OCI-LY7 (cell line): ENCODE measurements at regions not wholly inside any gene's neighbourhood (a gene's known extent, or its start where the extent isn't known, plus 50 kb on each side); places are given as distances from the start of the nearest gene placed in this dataset.

Experiments used
- BruUV-seq: library from RNA; stranded (reverse); fragments of 400-500 nt; replicated peaks from 2 replicates; lab custom pipeline; 2021; lab: Mats Ljungman, UMichigan
- CTCF ChIA-PET: fragments of 300-600 bp; sonication (Branson Sonifier 250); formaldehyde crosslinking; loops from one replicate; lab custom pipeline; 2022; ENCODE audit warnings: antibody characterized with exemption; ENCODE audit not compliant: unreplicated experiment; lab: Charles Lee
- POLR2A ChIA-PET: fragments of 300-600 bp; sonication (Branson Sonifier 250); formaldehyde crosslinking; loops from one replicate; lab custom pipeline; 2022; ENCODE audit warnings: antibody characterized with exemption; lab: Charles Lee
- DNase-seq: peaks from one replicate; pipeline ENCODE4 v3.0.0-alpha.2; 2015; ENCODE audit warnings: low spot score
- H2AFZ ChIP-seq: fragments of 200-600 bp; sonication (generic), shearing (Covaris generic); 2 replicates; pipeline ENCODE4 v1.6.1; 2014; ENCODE audit warnings: mild to moderate bottlenecking, antibody characterized with exemption, low read length, moderate library complexity
- H3K27ac ChIP-seq: fragments of 200-600 bp; sonication (generic); 2 replicates; pipeline ENCODE4 v1.5.1; 2014; ENCODE audit warnings: mixed run types, low read depth, mild to moderate bottlenecking, moderate library complexity, low read length, inconsistent platforms; ENCODE audit not compliant: poor library complexity, severe bottlenecking
- H3K36me3 ChIP-seq: fragments of 200-600 bp; sonication (generic); 2 replicates; pipeline ENCODE4 v1.6.1; 2014; ENCODE audit warnings: mild to moderate bottlenecking, antibody characterized with exemption, low read length, moderate library complexity, mixed read lengths; ENCODE audit not compliant: insufficient read depth
- H3K4me1 ChIP-seq: fragments of 200-600 bp; sonication (generic); 2 replicates; pipeline ENCODE4 v1.5.1; 2014; ENCODE audit warnings: mild to moderate bottlenecking, low read length; ENCODE audit not compliant: insufficient read depth, poor library complexity, severe bottlenecking
- H3K4me2 ChIP-seq: fragments of 200-600 bp; sonication (generic); 2 replicates; pipeline ENCODE4 v1.6.1; 2014; ENCODE audit warnings: mild to moderate bottlenecking, low read length
- H3K4me3 ChIP-seq: fragments of 200-600 bp; sonication (generic); 2 replicates; pipeline ENCODE4 v1.5.1; 2014; ENCODE audit warnings: mild to moderate bottlenecking, low read depth, low read length; ENCODE audit not compliant: poor library complexity, severe bottlenecking
- H3K79me2 ChIP-seq: fragments of 200-600 bp; sonication (generic); 2 replicates; pipeline ENCODE4 v1.6.1; 2016; ENCODE audit warnings: low read depth, mild to moderate bottlenecking, low read length, moderate library complexity, mixed read lengths; ENCODE audit not compliant: insufficient read depth
- H3K9me2 ChIP-seq: fragments of 200-600 bp; sonication (generic); 2 replicates; pipeline ENCODE4 v1.6.1; 2016; ENCODE audit warnings: mild to moderate bottlenecking, low read length, mixed read lengths; ENCODE audit not compliant: insufficient read depth
- H3K9me3 ChIP-seq: fragments of 200-600 bp; sonication (generic); 2 replicates; pipeline ENCODE4 v1.6.1; 2014; ENCODE audit warnings: mild to moderate bottlenecking, mixed run types, low read length, mixed read lengths
- H4K20me1 ChIP-seq: fragments of 200-600 bp; sonication (generic); 2 replicates; pipeline ENCODE4 v1.6.1; 2014; ENCODE audit warnings: mild to moderate bottlenecking, antibody characterized with exemption, low read length, moderate library complexity, mixed read lengths; ENCODE audit not compliant: insufficient read depth
- EZH2phosphoT487 ChIP-seq: fragments of 200-600 bp; sonication (generic); IDR thresholded peaks from 2 replicates; pipeline ENCODE4 v1.6.1; 2018; ENCODE audit warnings: low read depth, borderline replicate concordance, mild to moderate bottlenecking, mixed run types, antibody characterized with exemption, low read length, moderate library complexity, mixed read lengths
- intact Hi-C: fragments of 100-400 bp; cut with micrococcal nuclease; formaldehyde crosslinking; loops from one replicate; pipeline ENCODE4 v1.10.0; 2022; ENCODE audit not compliant: unreplicated experiment
- TF ChIP-seq, protein P1 (sequence below): fragments of 200-600 bp; sonication (generic); conservative IDR thresholded peaks from 2 replicates; pipeline ENCODE4 v1.5.1; 2014; ENCODE audit warnings: mild to moderate bottlenecking, antibody characterized with exemption, low read length, moderate library complexity, mixed read lengths

DNA sequence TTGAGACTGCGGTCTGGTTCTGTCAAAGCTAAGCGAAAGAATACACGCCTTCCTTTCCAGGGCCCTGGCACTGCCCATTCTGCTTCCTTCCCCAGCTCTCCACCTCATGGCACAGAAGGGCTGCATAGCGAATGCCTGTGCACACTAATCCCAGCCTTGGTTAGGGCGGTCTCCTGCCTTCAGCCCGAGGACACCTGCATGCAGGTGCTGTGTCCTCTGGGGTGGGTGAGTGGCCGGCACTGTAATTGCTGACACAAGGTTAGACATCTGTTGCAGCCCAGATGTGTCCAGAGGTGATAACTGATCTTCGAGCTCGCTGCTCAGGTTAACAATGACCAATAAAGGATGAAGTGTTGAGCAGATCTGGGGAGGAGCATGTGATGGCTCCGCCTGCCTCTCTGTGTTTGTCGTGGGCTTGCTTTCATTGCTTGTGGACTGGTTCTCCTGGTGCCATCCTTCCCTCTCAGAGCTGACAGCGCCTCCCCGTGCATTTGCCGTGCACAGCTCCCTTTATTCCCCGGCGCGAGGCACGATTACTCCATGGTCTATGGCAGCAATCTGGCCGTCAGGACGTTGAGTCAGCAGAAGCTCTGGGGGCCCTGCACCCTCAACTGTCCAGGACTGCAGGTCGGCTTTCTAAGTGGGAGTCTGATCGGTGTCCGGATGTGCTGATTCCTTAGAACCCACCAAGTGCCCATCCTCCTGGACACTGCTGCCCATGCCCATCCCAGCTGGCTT is 1088.2 kb downstream of the BRD1 start:
- no peaks in the 10 kb centered on the region for H3K9me2 ChIP-seq
- no TSS peak for BruUV-seq
- H3K36me3 ChIP-seq, result no peaks in the 10 kb centered on the region
- no peaks in the 10 kb centered on the region for H3K9me3 ChIP-seq
- ChIA-PET CTCF (no interaction called here), POLR2A (no interaction called here)
- H2AFZ ChIP-seq, result no peak overlapping the region
- H3K4me3 ChIP-seq, result no peak overlapping the region
- no peaks in the 10 kb centered on the region for H3K4me1 ChIP-seq
- intact Hi-C loops, result no loop called here
- H3K4me2 ChIP-seq, result no peak overlapping the region
- no peak overlapping the region for H3K27ac ChIP-seq
- TF ChIP-seq, protein P1, sequence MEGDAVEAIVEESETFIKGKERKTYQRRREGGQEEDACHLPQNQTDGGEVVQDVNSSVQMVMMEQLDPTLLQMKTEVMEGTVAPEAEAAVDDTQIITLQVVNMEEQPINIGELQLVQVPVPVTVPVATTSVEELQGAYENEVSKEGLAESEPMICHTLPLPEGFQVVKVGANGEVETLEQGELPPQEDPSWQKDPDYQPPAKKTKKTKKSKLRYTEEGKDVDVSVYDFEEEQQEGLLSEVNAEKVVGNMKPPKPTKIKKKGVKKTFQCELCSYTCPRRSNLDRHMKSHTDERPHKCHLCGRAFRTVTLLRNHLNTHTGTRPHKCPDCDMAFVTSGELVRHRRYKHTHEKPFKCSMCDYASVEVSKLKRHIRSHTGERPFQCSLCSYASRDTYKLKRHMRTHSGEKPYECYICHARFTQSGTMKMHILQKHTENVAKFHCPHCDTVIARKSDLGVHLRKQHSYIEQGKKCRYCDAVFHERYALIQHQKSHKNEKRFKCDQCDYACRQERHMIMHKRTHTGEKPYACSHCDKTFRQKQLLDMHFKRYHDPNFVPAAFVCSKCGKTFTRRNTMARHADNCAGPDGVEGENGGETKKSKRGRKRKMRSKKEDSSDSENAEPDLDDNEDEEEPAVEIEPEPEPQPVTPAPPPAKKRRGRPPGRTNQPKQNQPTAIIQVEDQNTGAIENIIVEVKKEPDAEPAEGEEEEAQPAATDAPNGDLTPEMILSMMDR, result no peak
- TF ChIP-seq EZH2phosphoT487, result no peak
- H4K20me1 ChIP-seq, result no peaks in the 10 kb centered on the region
- no peak for DNase-seq
- no peaks in the 10 kb centered on the region for H3K79me2 ChIP-seq

DNA sequence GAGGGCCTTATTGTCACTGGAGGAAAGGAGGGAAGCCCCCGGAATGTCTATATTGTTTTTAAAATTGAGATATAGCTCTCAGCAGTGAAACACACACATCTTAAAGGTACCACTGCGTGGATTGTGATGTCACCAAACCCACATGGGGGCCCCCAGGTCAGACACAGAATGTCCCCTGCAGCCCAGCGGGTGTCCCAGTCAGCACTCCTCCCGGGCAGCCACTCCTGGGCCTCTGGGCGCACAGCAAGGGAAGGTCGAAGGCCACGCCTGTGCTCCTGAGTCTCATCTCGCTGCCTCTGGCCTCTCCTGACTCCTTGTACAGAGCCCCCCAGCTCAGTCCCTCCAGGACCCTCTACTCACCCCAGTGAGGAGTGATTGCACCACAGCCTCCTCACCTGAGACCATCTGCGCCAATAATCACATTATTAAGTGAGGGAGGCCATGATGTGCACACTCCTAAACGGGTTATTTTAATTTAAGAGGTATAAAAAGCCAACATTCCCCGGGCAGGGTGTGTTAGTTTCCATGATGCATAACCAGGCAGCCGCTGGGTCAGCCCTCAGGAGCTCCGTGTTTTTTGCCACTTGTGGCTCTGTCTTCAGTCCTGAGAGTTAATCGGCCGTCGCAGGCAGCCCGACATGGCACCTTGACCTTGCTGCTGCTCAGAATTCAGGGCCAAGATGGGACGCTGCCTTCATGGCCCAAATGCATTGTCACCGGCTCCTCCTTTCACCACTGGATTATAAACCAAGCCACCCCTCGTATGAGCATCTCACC is 1089.3 kb downstream of the BRD1 start:
- intact Hi-C loops, result no loop called here
- no peak overlapping the region for H3K4me3 ChIP-seq
- no peaks in the 10 kb centered on the region for H3K9me3 ChIP-seq
- ChIA-PET CTCF (no interaction called here), POLR2A (no interaction called here)
- no peak for TF ChIP-seq EZH2phosphoT487
- TF ChIP-seq, protein P1, result no peak
- H3K27ac ChIP-seq, result no peak overlapping the region
- H3K79me2 ChIP-seq, result no peaks in the 10 kb centered on the region
- no peak overlapping the region for H2AFZ ChIP-seq
- no peaks in the 10 kb centered on the region for H4K20me1 ChIP-seq
- no TSS peak for BruUV-seq
- no peaks in the 10 kb centered on the region for H3K9me2 ChIP-seq
- no peak overlapping the region for H3K4me2 ChIP-seq
- no peaks in the 10 kb centered on the region for H3K4me1 ChIP-seq
- no peaks in the 10 kb centered on the region for H3K36me3 ChIP-seq
- DNase-seq, result no peak
